ENCODE measurements at regions not wholly inside any gene's neighbourhood (a gene's known extent, or its start where the extent isn't known, plus 50 kb on each side); places are given as distances from the start of the nearest gene placed in this dataset.

GRCh38 chr5:1731091-1731639, 68.5 kb downstream of the MRPL36 start:
- Histone ChIP-seq H3K4me3 (ENCODE audit: control insufficient read depth in 1 of 7, extremely low read depth in 1 of 7, insufficient read depth in 4 of 7, low read depth in 2 of 7, low read length in 6 of 7) (no peak overlapping the region), H3K36me3 (ENCODE audit: control insufficient read depth in 4 of 4, insufficient read depth in 4 of 4, low read length in 3 of 4) (no peaks in the 10 kb centered on the region), H3K27me3 (replicated peaks in 2 of 5; ENCODE audit: control insufficient read depth in 4 of 5, insufficient read depth in 5 of 5, low read length in 4 of 5) (peaks cover 0 to 37% (median 4%) of the 10 kb centered on the region in 5 experiments), H3K4me1 (ENCODE audit: control extremely low read depth in 1 of 4, control insufficient read depth in 4 of 4, insufficient read depth in 4 of 4, low read length in 3 of 4) (peaks cover 0 to 3% (median 0%) of the 10 kb centered on the region in 4 experiments), H3K9me3 (ENCODE audit: control extremely low read depth in 1 of 5, control insufficient read depth in 4 of 5, insufficient read depth in 2 of 5, low read depth in 1 of 5, low read length in 4 of 5) (no peaks in the 10 kb centered on the region), H3K27ac (ENCODE audit: insufficient read depth in 1 of 2, low read depth in 1 of 2, low read length in 2 of 2, poor library complexity in 1 of 2, severe bottlenecking in 2 of 2) (no peak overlapping the region)
- DNase-seq = no peak
- ChIA-PET CTCF (interaction anchor here (1.9 kb wide), 1 partner anchor 11 kb away, joined by 4 read pairs; no protein-coding TSS in a partner anchor), POLR2A (no interaction called here)
- 80% methylated on average over 8 of the region's 11 CpGs for WGBS (ENCODE audit: insufficient coverage)

DNA sequence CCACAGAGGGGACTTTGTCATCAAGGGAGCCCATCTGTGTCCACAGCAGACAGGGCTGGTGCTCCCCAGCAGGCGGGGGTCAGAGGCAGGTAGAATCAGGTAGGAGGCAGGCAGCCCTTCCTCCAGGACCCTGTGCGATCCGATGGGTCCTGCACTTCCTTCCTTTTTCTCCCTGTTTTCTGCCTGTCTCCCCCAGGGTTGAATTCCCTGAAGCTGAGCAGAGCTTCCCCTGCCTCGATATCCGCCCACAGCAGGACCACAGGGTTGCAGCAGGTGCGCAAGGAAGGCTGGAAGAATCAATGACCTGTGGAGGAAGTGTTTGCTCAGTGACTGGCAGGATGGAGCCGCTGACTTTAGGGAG, 69.2 kb downstream of the MRPL36 start:
- ChIA-PET CTCF (interaction anchor here (1.9 kb wide), 1 partner anchor 12 kb away, joined by 4 read pairs; no protein-coding TSS in a partner anchor), POLR2A (no interaction called here)
- Histone ChIP-seq H3K4me1 (ENCODE audit: control extremely low read depth in 1 of 4, control insufficient read depth in 4 of 4, insufficient read depth in 4 of 4, low read length in 3 of 4) (peaks cover 0 to 3% (median 0%) of the 10 kb centered on the region in 4 experiments), H3K4me3 (ENCODE audit: control insufficient read depth in 1 of 7, extremely low read depth in 1 of 7, insufficient read depth in 4 of 7, low read depth in 2 of 7, low read length in 6 of 7) (no peak overlapping the region), H3K27ac (ENCODE audit: insufficient read depth in 1 of 2, low read depth in 1 of 2, low read length in 2 of 2, poor library complexity in 1 of 2, severe bottlenecking in 2 of 2) (no peak overlapping the region), H3K27me3 (replicated peaks in 2 of 5; ENCODE audit: control insufficient read depth in 4 of 5, insufficient read depth in 5 of 5, low read length in 4 of 5) (peaks cover 0 to 41% (median 0%) of the 10 kb centered on the region in 5 experiments), H3K36me3 (ENCODE audit: control insufficient read depth in 4 of 4, insufficient read depth in 4 of 4, low read length in 3 of 4) (no peaks in the 10 kb centered on the region), H3K9me3 (ENCODE audit: control extremely low read depth in 1 of 5, control insufficient read depth in 4 of 5, insufficient read depth in 2 of 5, low read depth in 1 of 5, low read length in 4 of 5) (no peaks in the 10 kb centered on the region)
- 89% methylated on average over 7 of the region's 7 CpGs for WGBS (ENCODE audit: insufficient coverage)
- no peak for DNase-seq

GRCh38 chr5:1729641-1730486, 69.8 kb downstream of the MRPL36 start:
- POLR2A ChIA-PET = no interaction called here
- DNase-seq = no peak

DNA sequence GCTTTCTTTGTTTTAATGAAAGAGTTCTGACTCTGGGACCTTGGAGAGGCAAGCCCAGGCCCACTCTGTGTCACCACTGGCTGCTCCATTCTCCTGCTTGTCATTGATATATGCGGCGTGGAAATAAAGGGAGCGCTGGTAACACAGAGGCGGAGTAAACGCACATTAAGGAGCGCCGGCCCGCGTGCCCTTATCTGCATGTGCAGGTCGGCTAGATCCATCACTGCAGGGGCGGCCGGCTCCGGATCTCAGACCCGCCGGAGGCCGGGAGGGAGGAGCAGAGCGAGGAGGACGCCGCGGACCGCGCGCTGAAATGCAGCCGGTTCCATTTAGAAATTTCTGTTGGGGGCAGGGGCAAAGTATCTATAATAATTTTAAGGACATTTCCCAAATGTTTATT, 70.8 kb downstream of the MRPL36 start:
- Histone ChIP-seq H3K27ac (ENCODE audit: insufficient read depth in 1 of 2, low read depth in 1 of 2, low read length in 2 of 2, poor library complexity in 1 of 2, severe bottlenecking in 2 of 2) (no peak overlapping the region), H3K4me1 (ENCODE audit: control extremely low read depth in 1 of 4, control insufficient read depth in 4 of 4, insufficient read depth in 4 of 4, low read length in 3 of 4) (peaks cover 0 to 5% (median 1%) of the 10 kb centered on the region in 4 experiments), H3K9me3 (ENCODE audit: control extremely low read depth in 1 of 5, control insufficient read depth in 4 of 5, insufficient read depth in 2 of 5, low read depth in 1 of 5, low read length in 4 of 5) (no peaks in the 10 kb centered on the region), H3K36me3 (ENCODE audit: control insufficient read depth in 4 of 4, insufficient read depth in 4 of 4, low read length in 3 of 4) (no peaks in the 10 kb centered on the region), H3K4me3 (ENCODE audit: control insufficient read depth in 1 of 7, extremely low read depth in 1 of 7, insufficient read depth in 4 of 7, low read depth in 2 of 7, low read length in 6 of 7) (no peak overlapping the region), H3K27me3 (replicated peaks in 2 of 5; ENCODE audit: control insufficient read depth in 4 of 5, insufficient read depth in 5 of 5, low read length in 4 of 5) (peaks cover 0 to 52% (median 0%) of the 10 kb centered on the region in 5 experiments)
- ChIA-PET CTCF (no interaction called here), POLR2A (no interaction called here)
- no peak for DNase-seq
- 95% methylated on average over 13 of the region's 24 CpGs for WGBS (ENCODE audit: insufficient coverage)

More at GRCh38 chr5:1729641-1730486, 69.8 kb downstream of the MRPL36 start:
- Histone ChIP-seq H3K27me3 (replicated peaks in 2 of 5; ENCODE audit: control insufficient read depth in 4 of 5, insufficient read depth in 5 of 5, low read length in 4 of 5) (peaks cover 0 to 44% (median 0%) of the 10 kb centered on the region in 5 experiments), H3K36me3 (ENCODE audit: control insufficient read depth in 4 of 4, insufficient read depth in 4 of 4, low read length in 3 of 4) (no peaks in the 10 kb centered on the region), H3K4me3 (ENCODE audit: control insufficient read depth in 1 of 7, extremely low read depth in 1 of 7, insufficient read depth in 4 of 7, low read depth in 2 of 7, low read length in 6 of 7) (no peak overlapping the region), H3K4me1 (ENCODE audit: control extremely low read depth in 1 of 4, control insufficient read depth in 4 of 4, insufficient read depth in 4 of 4, low read length in 3 of 4) (peaks cover 0 to 5% (median 1%) of the 10 kb centered on the region in 4 experiments), H3K9me3 (ENCODE audit: control extremely low read depth in 1 of 5, control insufficient read depth in 4 of 5, insufficient read depth in 2 of 5, low read depth in 1 of 5, low read length in 4 of 5) (no peaks in the 10 kb centered on the region), H3K27ac (ENCODE audit: insufficient read depth in 1 of 2, low read depth in 1 of 2, low read length in 2 of 2, poor library complexity in 1 of 2, severe bottlenecking in 2 of 2) (no peak overlapping the region)
- 92% methylated on average over 37 of the region's 40 CpGs for WGBS (ENCODE audit: insufficient coverage)
- CTCF ChIA-PET = no interaction called here

DNA sequence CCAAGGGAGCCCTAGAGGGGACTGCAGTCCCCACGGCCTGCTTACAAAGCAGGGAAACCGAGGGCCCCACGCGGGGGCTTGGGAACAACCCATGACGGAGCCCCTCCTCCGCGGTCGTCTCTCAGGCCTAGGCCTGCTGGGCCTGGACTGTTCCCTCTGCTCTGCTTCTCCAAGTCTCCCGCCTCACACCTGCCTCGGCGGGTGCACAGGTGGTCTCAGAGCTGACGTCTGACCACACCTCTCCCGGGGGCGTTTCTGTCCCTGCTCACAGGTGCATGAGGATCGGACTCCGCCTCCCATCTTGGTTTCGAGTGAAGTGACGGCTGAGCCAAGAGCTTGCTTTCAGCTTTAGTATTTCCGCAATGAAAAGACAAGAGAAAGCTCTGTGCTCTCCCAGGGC, 72.1 kb downstream of the MRPL36 start:
- peaks cover 0 to 52% (median 0%) of the 10 kb centered on the region in 5 experiments for H3K27me3 ChIP-seq (replicated peaks in 2 of 5; ENCODE audit: control insufficient read depth in 4 of 5, insufficient read depth in 5 of 5, low read length in 4 of 5)
- ChIA-PET CTCF (interaction anchor here (1.6 kb wide), 1 partner anchor 8 kb away, joined by 4 read pairs; no protein-coding TSS in a partner anchor), POLR2A (no interaction called here)
- WGBS (ENCODE audit: insufficient coverage) = 88% methylated on average over 19 of the region's 19 CpGs
- no peak for DNase-seq
- H3K4me1 ChIP-seq (ENCODE audit: control extremely low read depth in 1 of 4, control insufficient read depth in 4 of 4, insufficient read depth in 4 of 4, low read length in 3 of 4) = peaks cover 0 to 5% (median 1%) of the 10 kb centered on the region in 4 experiments
- H3K9me3 ChIP-seq (ENCODE audit: control extremely low read depth in 1 of 5, control insufficient read depth in 4 of 5, insufficient read depth in 2 of 5, low read depth in 1 of 5, low read length in 4 of 5) = no peaks in the 10 kb centered on the region
- no peak overlapping the region for H3K27ac ChIP-seq (ENCODE audit: insufficient read depth in 1 of 2, low read depth in 1 of 2, low read length in 2 of 2, poor library complexity in 1 of 2, severe bottlenecking in 2 of 2)
- no peaks in the 10 kb centered on the region for H3K36me3 ChIP-seq (ENCODE audit: control insufficient read depth in 4 of 4, insufficient read depth in 4 of 4, low read length in 3 of 4)
- no peak overlapping the region for H3K4me3 ChIP-seq (ENCODE audit: control insufficient read depth in 1 of 7, extremely low read depth in 1 of 7, insufficient read depth in 4 of 7, low read depth in 2 of 7, low read length in 6 of 7)

- H3K36me3 ChIP-seq (ENCODE audit: control insufficient read depth in 4 of 4, insufficient read depth in 4 of 4, low read length in 3 of 4) = no peaks in the 10 kb centered on the region
- 95% methylated on average over 11 of the region's 11 CpGs for WGBS (ENCODE audit: insufficient coverage)
- H3K27ac ChIP-seq (ENCODE audit: insufficient read depth in 1 of 2, low read depth in 1 of 2, low read length in 2 of 2, poor library complexity in 1 of 2, severe bottlenecking in 2 of 2) = no peak overlapping the region
- no peaks in the 10 kb centered on the region for H3K9me3 ChIP-seq (ENCODE audit: control extremely low read depth in 1 of 5, control insufficient read depth in 4 of 5, insufficient read depth in 2 of 5, low read depth in 1 of 5, low read length in 4 of 5)
- peaks cover 0 to 5% (median 1%) of the 10 kb centered on the region in 4 experiments for H3K4me1 ChIP-seq (ENCODE audit: control extremely low read depth in 1 of 4, control insufficient read depth in 4 of 4, insufficient read depth in 4 of 4, low read length in 3 of 4)
- H3K4me3 ChIP-seq (ENCODE audit: control insufficient read depth in 1 of 7, extremely low read depth in 1 of 7, insufficient read depth in 4 of 7, low read depth in 2 of 7, low read length in 6 of 7) = no peak overlapping the region
- ChIA-PET POLR2A (no interaction called here), CTCF (interaction anchor here (1.6 kb wide), 1 partner anchor 9 kb away, joined by 4 read pairs; no protein-coding TSS in a partner anchor)
- no peak for DNase-seq
- peaks cover 0 to 48% (median 0%) of the 10 kb centered on the region in 5 experiments for H3K27me3 ChIP-seq (replicated peaks in 2 of 5; ENCODE audit: control insufficient read depth in 4 of 5, insufficient read depth in 5 of 5, low read length in 4 of 5)
These were observed 72.7 kb downstream of the MRPL36 start for GRCh38 chr5:1726956-1727355.

- ChIA-PET POLR2A (no interaction called here), CTCF (interaction anchor here (1.6 kb wide), 1 partner anchor 9 kb away, joined by 4 read pairs; no protein-coding TSS in a partner anchor)
- peaks cover 0 to 5% (median 1%) of the 10 kb centered on the region in 4 experiments for H3K4me1 ChIP-seq (ENCODE audit: control extremely low read depth in 1 of 4, control insufficient read depth in 4 of 4, insufficient read depth in 4 of 4, low read length in 3 of 4)
- no peaks in the 10 kb centered on the region for H3K36me3 ChIP-seq (ENCODE audit: control insufficient read depth in 4 of 4, insufficient read depth in 4 of 4, low read length in 3 of 4)
- WGBS (ENCODE audit: insufficient coverage) = 96% methylated on average over 10 of the region's 11 CpGs
- peaks cover 0 to 51% (median 2%) of the 10 kb centered on the region in 5 experiments for H3K27me3 ChIP-seq (replicated peaks in 2 of 5; ENCODE audit: control insufficient read depth in 4 of 5, insufficient read depth in 5 of 5, low read length in 4 of 5)
- no peak overlapping the region for H3K4me3 ChIP-seq (ENCODE audit: control insufficient read depth in 1 of 7, extremely low read depth in 1 of 7, insufficient read depth in 4 of 7, low read depth in 2 of 7, low read length in 6 of 7)
- no peaks in the 10 kb centered on the region for H3K9me3 ChIP-seq (ENCODE audit: control extremely low read depth in 1 of 5, control insufficient read depth in 4 of 5, insufficient read depth in 2 of 5, low read depth in 1 of 5, low read length in 4 of 5)
- no peak overlapping the region for H3K27ac ChIP-seq (ENCODE audit: insufficient read depth in 1 of 2, low read depth in 1 of 2, low read length in 2 of 2, poor library complexity in 1 of 2, severe bottlenecking in 2 of 2)
- DNase-seq = no peak
These were observed 73.2 kb downstream of the MRPL36 start for GRCh38 chr5:1726469-1726865.
